HFF-Myc (cell line): ENCODE measurements at regions not wholly inside any gene's neighbourhood (a gene's known extent, or its start where the extent isn't known, plus 50 kb on each side); places are given as distances from the start of the nearest gene placed in this dataset.
"Not testable (repeated sequence)": the region's sequence is repeated elsewhere in the genome, so short reads cannot be mapped to it uniquely, and the experiment has no call there.

Experiments
- DNase-seq: peaks from one replicate; pipeline ENCODE4 v3.0.0-alpha.2; 2011; ENCODE audit warnings: low read depth; ENCODE audit errors: extremely low read depth
- H3K4me3 ChIP-seq: replicated peaks from 2 replicates; pipeline ENCODE4 v1.5.1; 2011; ENCODE audit warnings: low read depth, mild to moderate bottlenecking, control low read depth, low read length
- CTCF ChIP-seq: IDR thresholded peaks from 2 replicates; pipeline ENCODE4 v1.5.1; 2012; ENCODE audit warnings: mild to moderate bottlenecking, low read depth, low read length, control low read depth; ENCODE audit errors: missing control alignments

GRCh38 chrX:20672476-20672875 is 405.8 kb upstream of the RPS6KA3 start:
- no peak for TF ChIP-seq CTCF
- DNase-seq = no peak
- H3K4me3 ChIP-seq = no peak overlapping the region

GRCh38 chrX:20671746-20672145 is 405.0 kb upstream of the RPS6KA3 start:
- not testable (repeated sequence) for H3K4me3 ChIP-seq

GRCh38 chrX:20670611-20671010 is 403.9 kb upstream of the RPS6KA3 start:
- H3K4me3 ChIP-seq = no peak overlapping the region
- no peak for TF ChIP-seq CTCF
- no peak for DNase-seq

More at GRCh38 chrX:20671746-20672145, 405.0 kb upstream of the RPS6KA3 start:
- not testable (repeated sequence) for DNase-seq

GRCh38 chrX:20668550-20668949 is 401.8 kb upstream of the RPS6KA3 start:
- DNase-seq = no peak
- H3K4me3 ChIP-seq = no peak overlapping the region
- no peak for TF ChIP-seq CTCF

GRCh38 chrX:20666331-20666730 is 399.6 kb upstream of the RPS6KA3 start:
- no peak overlapping the region for H3K4me3 ChIP-seq
- no peak for DNase-seq
- TF ChIP-seq CTCF = no peak

GRCh38 chrX:20665481-20665880 is 398.8 kb upstream of the RPS6KA3 start:
- no peak for TF ChIP-seq CTCF
- H3K4me3 ChIP-seq = no peak overlapping the region
- no peak for DNase-seq

- TF ChIP-seq CTCF = no peak
- DNase-seq = no peak
- H3K4me3 ChIP-seq = no peak overlapping the region
These were observed 398.1 kb upstream of the RPS6KA3 start for GRCh38 chrX:20664774-20665173.
